HUDEP-2 (cell line): ENCODE measurements at regions not wholly inside any gene's neighbourhood (a gene's known extent, or its start where the extent isn't known, plus 50 kb on each side); places are given as distances from the start of the nearest gene placed in this dataset.
"Not testable (repeated sequence)": the region's sequence is repeated elsewhere in the genome, so short reads cannot be mapped to it uniquely, and the experiment has no call there.

Experiments
- DNase-seq, 76 experiments: peaks; one replicate each; lab custom pipeline; 2025; ENCODE audit not compliant: unreplicated experiment in 76 of 76; lab: John Stamatoyannopoulos, UW

DNA sequence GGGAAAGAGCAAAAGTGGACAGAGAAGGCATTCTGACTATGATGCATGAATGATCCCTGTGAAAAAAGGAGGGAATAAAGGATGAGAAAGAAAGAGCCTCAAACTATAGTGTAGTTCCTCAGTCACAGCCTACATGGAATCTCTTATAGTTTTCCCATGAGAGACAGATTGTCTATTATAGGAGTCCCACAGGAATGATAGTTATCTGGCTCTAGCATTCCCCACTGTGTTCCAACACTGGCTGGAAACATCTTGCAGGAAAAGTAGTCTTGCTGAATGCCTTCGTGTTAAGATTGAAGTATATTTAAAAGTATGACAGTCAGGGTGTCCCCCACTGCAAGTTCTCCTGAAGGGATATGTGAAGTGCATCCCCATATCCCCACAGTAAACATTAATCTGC lies 641.5 kb upstream of the NECTIN3 start:
- no peak for DNase-seq

DNA sequence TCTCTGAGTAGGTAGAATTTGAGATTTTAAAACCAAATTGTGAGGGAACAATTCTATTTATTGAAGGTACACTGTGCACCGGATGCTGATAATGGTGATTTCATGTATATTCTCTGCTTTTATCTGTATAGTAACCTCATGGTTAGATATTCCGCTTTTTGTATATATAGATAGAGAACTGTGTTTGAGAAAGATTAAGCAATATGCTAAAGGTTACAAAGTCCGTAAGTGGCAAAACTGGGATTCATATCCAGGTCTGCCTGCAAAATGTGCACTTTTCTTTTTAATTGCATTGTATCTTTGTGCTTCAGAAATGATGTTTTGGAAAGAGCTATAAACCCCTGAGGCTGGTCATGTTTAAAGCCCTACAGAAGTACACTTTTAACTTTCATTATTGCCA lies 635.4 kb upstream of the NECTIN3 start:
- no peak for DNase-seq

DNA sequence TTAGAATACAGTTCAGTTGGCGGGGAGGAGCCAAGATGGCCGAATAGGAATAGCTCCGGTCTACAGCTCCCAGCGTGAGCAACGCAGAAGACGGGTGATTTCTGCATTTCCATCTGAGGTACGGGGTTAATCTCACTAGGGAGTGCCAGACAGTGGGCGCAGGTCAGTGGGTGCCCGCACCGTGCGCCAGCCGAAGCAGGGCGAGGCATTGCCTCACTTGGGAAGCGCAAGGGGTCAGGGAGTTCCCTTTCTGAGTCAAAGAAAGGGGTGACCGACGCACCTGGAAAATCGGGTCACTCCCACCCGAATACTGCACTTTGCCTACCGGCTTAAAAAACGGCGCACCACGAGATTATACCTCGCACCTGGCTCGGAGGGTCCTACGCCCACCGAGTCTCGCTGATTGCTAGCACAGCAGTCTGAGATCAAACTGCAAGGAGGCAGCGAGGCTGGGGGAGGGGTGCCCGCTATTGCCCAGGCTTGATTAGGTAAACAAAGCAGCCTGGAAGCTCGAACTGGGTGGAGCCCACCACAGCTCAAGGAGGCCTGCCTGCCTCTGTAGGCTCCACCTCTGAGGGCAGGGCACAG lies 631.5 kb upstream of the NECTIN3 start:
- DNase-seq = not testable (repeated sequence)

DNA sequence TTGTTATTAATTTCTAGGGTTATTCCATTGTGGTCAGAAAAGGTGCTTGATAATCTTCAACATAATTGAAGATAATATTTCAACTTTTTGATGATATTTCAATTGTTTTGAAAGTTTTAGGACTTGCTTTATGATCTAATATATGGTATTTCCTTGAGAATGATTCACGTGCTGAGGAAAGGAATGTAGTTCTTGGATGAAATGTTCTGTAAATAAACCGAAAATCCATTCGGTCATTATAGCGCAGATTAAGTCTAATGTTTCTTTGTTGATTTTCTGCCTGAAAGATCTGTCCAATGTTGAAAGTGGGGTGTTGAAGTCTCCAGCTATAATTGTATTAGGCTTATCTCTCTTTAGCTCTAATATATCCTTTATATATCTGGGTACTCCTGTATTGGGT lies 617.5 kb upstream of the NECTIN3 start:
- DNase-seq = no peak

DNA sequence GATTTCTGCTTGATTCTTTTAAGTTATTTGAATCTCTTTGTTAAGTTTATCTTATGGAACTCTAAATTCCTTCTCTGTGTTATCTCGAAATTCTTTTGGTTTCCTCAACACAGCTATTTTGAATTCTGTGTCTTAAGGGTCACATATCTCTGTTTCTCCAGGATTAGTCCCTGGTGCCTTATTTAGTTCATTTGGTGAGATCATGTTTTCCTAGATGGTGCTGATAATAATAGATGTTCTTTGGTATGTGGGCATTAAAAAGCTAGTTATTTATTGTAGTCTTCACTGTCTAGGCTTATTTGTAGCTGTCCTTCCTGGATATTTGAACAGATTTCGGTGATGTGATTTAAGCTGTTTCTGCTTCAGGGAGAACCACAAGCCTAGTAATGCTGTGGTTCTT lies 615.6 kb upstream of the NECTIN3 start:
- no peak for DNase-seq

DNA sequence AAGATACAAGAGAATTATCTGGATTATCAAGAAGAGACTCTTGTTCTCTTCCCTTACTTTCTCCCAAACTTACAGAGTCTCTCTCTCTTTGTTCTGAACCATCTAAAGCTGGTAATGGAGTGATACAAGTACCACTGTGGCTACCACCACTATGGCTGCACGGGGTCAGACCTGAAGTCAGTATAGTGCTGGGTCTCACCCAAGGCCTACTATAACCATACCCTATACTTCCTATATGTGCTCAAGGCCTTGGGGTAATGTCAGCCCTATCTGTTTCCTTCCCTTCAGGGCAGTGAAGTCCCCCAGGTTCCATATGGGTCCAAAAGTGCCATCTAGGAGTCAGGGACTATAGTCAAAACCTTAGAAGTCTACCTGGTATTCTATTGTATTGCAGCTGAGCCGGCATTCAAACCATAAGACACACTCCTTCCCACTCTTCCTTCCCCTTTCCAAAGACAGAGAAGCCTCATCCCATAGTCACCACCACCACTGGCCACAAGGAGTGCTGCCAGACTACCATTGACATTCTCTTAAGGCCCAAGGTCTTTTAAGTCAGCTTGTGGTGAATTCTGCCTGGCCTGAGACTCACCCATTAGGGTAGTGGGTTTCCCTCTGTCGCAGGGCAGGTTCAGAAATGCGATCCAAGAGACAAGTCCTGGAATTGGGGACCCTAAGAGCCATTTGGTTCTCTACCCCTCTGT lies 615.0 kb upstream of the NECTIN3 start:
- DNase-seq = no peak

DNA sequence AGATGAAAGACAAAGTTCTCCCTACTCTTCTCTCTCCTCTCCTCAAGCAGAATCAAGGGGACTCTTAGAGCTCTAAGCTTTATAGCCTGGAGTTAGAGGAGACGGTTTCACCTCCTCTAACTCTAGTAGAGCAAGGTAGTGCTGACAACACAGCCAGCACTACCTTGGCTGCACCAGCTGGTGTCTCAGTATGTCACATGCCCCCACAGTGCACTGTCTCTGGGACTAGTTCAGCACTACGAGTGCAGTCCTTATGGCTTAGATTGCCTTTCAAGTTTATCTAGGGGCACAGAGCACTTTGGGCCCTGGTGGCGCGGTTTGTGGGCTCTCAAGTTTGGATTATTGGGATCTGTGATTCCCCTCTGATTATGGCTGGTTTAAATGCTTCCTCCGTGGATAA lies 614.1 kb upstream of the NECTIN3 start:
- peak in 2 of 76 experiments; percentile 9 to 10 for DNase-seq

DNA sequence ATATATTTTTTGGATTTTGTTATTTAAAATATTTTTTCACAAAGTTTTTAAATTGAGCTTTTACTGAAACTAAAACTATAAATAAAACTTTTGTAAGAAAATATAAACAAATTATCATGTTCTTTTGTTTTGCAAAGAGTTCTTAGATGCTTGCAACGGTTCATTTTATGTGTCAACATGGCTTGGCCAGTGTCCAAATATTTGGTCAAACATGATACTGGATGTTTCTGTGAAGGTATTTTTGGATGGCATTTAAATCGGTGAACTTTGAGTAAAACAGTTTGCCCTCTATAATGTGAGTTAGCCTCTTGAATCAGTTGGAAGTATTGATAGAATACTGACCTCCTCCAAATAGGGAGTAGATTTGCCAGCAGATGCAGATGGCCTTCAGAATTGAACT lies 612.6 kb upstream of the NECTIN3 start:
- DNase-seq = peak in 2 of 76 experiments; percentile 9 to 23

DNA sequence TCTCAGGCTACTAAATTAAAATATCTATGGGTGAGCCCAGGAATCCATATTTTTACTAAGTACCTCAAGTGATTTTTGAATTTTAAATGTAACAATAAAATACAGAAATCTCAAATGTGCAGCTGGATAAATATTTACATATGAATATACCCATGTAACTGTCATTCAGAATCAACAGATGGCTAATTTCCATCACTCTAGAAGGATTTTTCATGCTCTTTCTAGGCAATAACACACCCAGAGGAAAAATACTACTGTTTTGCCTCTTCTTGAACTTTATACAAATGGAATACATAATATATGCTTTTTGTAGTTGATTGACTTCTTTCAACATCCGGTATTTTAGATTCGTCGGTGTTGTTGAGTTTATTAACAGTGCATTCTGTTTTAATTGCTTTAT lies 601.3 kb upstream of the NECTIN3 start:
- no peak for DNase-seq

DNA sequence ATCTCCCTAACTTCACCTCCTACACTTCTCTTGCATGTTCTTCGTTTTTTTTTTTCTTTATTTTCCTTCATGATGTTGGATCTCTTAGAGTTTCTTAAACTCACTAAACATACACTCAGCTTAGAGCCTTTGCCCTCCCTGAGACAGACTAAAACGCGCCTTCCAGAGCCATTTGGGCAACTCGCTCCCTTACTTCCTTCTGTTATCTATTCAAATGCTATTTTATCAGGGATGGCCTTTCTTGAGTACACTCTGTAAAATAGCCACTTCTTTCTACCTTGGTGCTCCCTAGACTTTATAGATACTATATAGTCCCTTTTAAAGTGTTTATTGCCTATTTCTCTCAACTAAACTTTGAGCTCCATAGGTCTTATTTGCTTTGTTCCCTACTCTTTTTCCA lies 598.2 kb upstream of the NECTIN3 start:
- no peak for DNase-seq

DNA sequence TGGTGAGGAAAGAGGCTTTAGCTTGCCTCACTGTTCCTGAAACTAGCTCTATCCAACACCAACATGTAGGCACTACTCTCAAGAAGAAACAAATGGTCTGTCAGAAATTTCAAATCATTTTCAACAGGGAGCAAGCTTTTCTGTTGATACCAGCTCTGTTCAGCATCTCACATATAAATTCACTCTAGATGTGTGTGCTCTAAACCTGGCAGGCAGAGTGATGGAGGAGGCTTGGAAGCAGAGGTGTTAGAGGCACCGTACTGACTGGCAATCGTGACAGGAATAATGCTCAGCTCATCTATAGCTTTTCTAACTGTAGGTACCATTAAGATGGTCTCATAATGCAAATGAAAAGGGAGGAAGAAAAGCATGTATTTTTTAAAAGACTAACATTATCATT lies 597.2 kb upstream of the NECTIN3 start:
- no peak for DNase-seq

DNA sequence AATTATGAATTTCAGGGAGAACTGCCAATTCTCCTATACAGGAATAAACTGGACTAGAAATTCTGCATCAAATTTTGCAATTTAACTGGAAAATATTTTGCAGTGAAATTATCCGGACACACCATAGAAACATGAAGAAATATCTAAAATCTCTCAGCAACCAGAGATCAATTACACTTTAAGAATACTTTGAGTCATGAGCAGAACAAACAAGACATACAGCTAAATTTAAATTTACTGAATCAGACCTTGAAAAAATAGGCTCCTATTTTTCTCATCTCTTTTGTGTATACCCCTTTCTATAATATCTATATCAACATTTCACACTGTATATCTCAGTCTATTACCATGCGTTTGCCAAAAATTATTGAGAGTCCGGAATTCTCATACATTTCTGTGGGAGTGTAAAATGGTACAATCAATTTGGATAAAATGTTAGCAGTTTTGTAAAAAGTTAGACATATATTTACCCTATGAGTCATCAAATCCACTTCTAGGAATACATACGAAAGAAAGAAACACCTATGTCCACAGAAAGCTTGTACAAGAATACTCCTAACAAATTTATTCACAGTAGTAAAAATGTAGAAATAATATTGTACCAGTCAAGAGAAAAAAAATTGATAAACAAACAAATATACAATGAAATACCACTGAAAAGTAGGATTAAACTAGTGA lies 593.1 kb upstream of the NECTIN3 start:
- no peak for DNase-seq

DNA sequence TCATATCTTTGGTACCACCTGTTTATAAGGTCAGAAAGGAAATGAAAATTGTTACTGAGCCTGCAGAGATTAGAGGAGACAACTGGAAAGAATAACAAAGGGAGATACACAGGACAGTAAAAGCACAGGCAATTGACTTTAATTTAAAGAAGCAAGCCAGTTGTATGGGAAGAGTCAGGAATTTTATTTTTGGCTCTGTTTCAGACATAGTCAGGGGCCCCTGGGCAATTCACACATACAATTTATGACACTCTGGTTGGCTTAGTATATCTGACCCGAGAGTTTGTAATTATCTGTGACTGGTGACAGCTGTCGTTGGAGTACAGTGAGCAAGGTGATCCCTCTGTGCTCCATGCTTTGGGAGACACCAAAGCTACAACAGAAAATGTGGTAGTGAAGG lies 591.9 kb upstream of the NECTIN3 start:
- no peak for DNase-seq

DNA sequence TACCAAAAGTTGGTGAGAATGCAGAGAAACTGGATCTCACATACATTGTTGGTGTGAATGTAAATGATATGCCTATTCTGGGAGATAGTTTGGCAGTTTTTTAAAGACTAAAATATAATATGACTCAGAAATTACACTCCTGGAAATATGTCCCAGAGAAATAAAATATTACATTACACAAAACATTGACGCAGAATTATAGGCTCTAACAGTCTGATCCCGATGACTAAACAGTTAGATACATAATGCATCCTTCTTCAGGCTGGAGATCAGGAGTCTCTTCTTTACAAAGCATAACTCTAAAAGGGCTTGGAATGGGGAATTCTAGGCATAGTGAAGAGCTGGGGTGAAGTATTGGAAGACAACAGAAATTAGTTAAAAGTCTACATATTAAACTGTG lies 586.2 kb upstream of the NECTIN3 start:
- DNase-seq = no peak

DNA sequence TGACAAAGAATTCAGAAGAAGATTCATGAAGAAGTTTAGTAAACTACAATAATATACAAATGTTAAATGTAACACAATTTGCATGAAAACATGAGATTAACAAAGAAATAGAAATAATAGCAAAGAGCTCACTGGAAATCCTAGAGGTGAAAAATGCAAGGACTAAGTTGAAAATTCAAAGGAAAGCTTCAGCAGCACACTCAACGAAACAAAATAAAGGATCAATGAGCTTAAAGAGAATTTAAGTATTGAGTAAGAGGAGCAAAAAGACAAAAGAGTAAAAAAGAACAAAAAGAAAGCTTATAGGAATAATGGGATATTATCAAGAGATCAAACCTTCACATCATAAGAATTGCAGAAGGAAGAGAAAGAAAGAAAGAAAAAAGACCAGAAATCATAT lies 583.8 kb upstream of the NECTIN3 start:
- DNase-seq = no peak

DNA sequence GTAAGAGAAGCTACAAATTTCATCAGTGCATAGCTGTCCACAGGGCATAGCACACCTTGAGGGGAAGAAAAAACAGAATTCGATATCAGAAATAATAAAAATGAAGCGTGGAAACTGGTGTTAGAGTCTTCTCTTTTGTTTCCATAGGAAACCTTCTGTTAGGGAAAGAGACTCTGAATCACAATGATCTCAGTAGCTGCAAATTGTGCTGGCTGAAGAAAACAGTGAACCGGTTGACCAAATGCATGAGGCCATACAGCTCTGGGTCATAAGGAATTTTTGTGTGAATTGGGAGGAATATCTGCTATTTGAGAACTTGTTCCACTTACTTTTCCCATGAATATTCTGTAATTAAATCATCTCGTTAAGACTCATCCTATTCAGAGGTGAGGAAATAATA lies 580.2 kb upstream of the NECTIN3 start:
- DNase-seq = no peak

DNA sequence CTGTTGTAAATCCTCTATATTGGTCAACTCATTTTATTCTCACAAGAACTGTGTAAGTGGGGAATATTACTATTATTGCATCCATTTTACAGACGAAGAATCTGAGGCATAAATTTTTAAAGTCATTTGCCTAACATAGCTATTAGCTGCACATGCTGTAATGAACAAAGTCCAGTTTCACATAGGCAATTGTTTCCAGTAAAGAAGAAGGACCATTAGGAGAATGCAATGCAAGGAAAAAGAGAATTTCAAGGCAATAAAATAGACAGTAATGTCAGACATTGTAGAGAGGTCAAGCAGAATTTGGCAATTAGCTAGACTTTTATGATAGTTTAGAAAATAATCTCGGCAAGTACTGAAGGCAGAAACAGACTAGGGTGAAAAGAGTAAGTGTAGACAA lies 578.7 kb upstream of the NECTIN3 start:
- DNase-seq = no peak

DNA sequence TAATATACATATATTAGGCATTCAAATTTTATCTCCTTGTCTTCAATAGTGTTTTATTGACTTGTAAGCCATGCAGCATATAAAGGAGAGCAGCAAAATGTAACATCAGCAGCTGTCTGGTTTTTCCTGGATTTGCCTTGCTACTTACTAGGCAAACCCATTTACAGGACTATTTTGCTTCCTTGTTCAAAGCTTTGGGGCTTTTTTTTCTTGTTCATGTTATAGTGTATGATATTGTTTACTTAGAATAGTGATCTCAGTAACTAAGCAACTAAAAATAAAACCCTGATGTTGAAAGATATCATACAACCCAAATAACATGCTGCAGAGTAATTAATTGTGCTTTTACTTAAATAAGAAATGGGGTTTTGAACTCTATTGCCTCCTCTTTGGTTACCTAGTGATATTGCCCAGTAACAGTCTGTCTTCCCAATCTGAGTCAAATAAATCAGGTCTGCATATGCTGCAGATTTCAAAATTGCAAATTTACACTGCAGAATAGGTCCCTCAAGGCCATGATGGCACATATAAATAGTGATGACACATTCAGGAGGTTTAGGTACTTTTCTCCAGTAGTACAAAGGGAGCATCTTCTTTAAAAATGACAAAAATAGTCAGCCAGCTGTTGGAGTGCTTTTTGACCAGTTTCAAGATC lies 578.1 kb upstream of the NECTIN3 start:
- DNase-seq = no peak

DNA sequence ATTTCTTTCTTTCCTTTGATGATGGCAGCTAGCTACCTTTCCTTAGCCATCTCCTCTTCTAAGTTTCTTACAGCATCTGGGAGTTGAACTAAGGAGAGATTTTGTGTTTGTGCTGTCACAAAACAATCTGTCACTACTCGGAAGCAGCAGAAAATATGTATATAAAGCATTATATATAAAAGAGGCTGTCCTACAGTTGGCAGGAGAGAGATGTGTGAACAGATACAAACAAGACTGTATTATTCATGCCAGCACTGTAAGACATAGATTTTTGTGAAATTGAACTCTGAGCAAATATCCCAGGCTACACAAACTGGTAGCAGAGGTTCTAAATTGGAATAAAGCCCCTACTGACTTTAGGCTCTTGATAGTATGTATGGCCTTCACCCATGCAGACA lies 577.5 kb upstream of the NECTIN3 start:
- no peak for DNase-seq

DNA sequence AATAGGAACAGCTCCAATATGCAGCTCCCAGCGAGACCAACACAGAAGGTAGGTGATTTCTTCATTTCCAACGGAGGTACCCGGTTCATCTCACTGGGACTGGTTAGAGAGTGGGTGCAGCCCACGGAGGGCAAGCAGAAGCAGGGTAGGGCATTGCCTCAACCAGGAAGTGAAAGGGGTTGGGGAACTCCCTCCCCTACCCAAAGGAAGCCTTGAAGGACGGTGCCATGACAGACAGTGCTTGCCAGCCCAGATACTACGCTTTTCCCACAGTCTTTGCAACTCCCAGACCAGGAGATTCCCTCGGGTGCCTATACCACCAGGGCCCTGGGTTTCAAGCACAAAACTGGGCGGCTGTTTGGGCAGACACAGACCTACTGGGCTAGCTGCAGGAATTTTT lies 576.9 kb upstream of the NECTIN3 start:
- no peak for DNase-seq

DNA sequence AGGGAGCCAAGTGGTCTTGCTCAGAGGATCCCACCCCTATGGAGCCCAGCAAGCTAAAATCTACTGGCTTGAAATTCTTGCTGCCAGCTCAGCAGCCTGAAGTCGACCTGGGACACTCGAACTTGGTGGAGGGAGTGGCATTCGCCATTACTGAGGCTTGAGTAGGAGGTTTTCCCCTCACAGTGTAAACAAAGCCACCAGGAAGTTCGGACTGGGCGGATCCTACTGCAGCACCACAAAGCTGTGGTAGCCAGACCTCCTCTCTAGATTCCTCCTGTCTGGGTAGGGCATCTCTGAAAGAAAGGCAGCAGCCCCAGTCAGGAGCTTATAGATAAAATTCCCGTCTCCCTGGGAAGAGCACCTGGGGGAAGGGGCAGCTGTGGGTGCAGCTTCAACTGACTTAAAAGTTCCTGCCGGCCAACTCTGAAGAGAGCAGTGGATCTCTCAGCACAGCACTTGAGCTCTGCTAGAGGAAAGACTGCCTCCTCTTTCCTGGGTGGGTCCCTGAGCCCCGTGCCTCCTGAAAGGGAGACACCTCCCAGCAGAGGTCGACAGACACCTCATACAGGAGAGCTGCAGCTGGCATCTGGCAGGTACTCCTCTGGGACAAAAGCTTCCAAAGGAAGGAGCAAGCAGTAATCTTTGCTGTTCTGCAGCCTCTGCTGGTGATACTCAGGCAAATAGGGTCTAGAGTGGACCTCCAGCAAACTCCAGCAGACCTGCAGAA lies 576.3 kb upstream of the NECTIN3 start:
- DNase-seq = no peak
